Testis (tissue), 2 donors: ENCODE measurements at regions not wholly inside any gene's neighbourhood (a gene's known extent, or its start where the extent isn't known, plus 50 kb on each side); places are given as distances from the start of the nearest gene placed in this dataset.

ENCODE experiments used
- CTCF ChIP-seq, 3 experiments: fragments of 450-650 bp in 2 of 3; fragments of 200-600 bp in 1 of 3; sonication (generic) in 1 of 3; IDR thresholded peaks; one replicate each; pipeline ENCODE4 v1.5.1; 2016 to 2019; ENCODE audit warnings: antibody characterized with exemption in 3 of 3, mild to moderate bottlenecking in 2 of 3, moderate library complexity in 1 of 3
- POLR2A ChIP-seq: fragments of 450-650 bp; IDR thresholded peaks from one replicate; pipeline ENCODE4 v1.6.1; 2017; ENCODE audit warnings: antibody characterized with exemption, mild to moderate bottlenecking, moderate library complexity

GRCh38 chr21:16974060-16974459 is 538.8 kb upstream of the CXADR start:
- TF ChIP-seq CTCF (IDR thresholded peaks at IDR 0.05) (no peak), POLR2A (no peak)
